CD4-positive, alpha-beta T cell treated with Interleukin-1 beta for 1 hour (primary cell): ENCODE measurements at regions not wholly inside any gene's neighbourhood (a gene's known extent, or its start where the extent isn't known, plus 50 kb on each side); places are given as distances from the start of the nearest gene placed in this dataset.
A peak's percentile ranks its signal among the peaks of the same experiment; 100 is the strongest.
"Not testable (repeated sequence)": the region's sequence is repeated elsewhere in the genome, so short reads cannot be mapped to it uniquely, and the experiment has no call there.

Source experiments
- DNase-seq, 2 donors: peaks; one replicate each; pipeline ENCODE4 v3.0.0-alpha.2; 2020 to 2022

DNA sequence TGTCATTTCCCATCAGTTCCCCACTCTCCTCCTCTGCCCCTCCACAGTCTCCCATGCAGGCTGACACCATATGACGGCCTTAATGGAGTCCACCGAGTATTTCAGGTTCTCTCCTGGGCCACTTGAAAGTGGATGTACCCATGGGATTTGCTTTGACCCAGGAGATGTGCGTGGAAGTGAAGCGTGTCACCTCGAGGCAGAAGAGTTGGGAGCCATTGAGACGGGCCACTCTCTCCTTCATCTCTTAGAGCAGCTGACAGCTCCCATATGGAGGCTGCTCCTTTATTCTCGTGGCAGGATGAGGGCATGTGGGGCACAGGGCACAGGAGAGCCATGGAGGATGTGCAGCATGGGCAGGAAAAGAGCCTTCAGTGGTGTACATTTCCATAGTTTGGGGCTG, 144.7 kb upstream of the CRYM start:
- not testable (repeated sequence) for DNase-seq

DNA sequence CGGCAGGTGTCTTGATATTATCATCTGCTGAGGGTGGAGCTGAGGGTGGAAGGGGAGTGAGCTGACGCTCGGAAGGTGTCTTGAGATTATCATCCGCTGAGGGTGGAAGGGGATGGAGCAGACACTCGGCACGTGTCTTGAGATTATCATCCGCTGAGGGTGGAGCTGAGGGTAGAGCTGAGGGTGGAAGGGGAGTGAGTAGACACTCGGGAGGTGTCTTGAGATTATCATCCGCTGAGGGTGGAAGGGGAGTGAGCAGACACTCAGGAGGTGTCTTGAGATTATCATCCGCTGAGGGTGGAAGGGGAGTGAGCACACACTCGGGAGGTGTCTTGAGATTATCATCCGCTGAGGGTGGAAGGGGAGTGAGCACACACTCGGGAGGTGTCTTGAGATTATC, 126.6 kb upstream of the CRYM start:
- peak in 1 of 2 donors; percentile 40 for DNase-seq

DNA sequence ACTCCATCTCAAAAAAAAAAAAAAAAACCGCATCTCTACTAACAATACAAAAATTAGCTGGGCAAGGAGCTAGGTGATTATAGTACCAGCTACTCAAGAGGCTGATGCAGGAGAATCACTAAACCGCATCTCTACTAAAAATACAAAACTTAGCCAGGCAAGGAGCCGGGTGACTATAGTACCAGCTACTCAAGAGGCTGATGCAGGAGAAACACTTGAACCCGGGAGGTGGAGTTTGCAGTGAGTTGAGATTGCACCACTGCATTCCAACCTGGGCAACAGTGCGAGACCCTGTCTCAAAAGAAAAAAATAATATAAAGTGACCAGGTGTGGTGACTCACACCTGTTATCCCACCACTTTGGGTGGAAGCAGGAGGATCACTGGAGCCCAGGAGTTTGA, 119.8 kb upstream of the CRYM start:
- not testable (repeated sequence) for DNase-seq

DNA sequence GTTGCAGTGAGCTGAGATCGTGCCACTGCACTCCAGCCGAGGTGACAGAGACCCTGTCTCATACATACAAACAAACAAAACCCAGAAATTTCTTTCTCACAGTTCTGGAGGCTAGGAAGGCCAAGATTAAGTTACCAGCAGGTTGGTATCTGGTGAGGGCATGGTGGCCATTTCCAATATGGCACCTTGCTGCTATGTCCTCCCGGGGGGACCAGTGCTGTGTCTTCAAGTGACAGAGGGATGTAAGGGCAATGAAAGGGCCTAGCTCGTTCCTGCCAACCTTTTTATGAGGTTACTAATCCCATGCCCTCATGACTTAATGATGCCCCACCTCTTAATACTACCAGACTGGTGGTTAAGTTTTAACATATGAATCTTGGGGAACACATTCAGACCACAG, 118.5 kb upstream of the CRYM start:
- not testable (repeated sequence) for DNase-seq

GRCh38 chr16:21390634-21391033, 112.5 kb upstream of the CRYM start:
- not testable (repeated sequence) for DNase-seq

GRCh38 chr16:21389860-21390259, 111.8 kb upstream of the CRYM start:
- DNase-seq = not testable (repeated sequence)

GRCh38 chr16:21387757-21388156, 109.7 kb upstream of the CRYM start:
- DNase-seq = not testable (repeated sequence)

GRCh38 chr16:21386201-21386915, 108.3 kb upstream of the CRYM start:
- not testable (repeated sequence) for DNase-seq

GRCh38 chr16:21383682-21384081, 105.6 kb upstream of the CRYM start:
- not testable (repeated sequence) for DNase-seq

- peak in 1 of 2 donors; percentile 40 for DNase-seq
These were observed 101.6 kb upstream of the CRYM start for GRCh38 chr16:21379645-21380044.

DNA sequence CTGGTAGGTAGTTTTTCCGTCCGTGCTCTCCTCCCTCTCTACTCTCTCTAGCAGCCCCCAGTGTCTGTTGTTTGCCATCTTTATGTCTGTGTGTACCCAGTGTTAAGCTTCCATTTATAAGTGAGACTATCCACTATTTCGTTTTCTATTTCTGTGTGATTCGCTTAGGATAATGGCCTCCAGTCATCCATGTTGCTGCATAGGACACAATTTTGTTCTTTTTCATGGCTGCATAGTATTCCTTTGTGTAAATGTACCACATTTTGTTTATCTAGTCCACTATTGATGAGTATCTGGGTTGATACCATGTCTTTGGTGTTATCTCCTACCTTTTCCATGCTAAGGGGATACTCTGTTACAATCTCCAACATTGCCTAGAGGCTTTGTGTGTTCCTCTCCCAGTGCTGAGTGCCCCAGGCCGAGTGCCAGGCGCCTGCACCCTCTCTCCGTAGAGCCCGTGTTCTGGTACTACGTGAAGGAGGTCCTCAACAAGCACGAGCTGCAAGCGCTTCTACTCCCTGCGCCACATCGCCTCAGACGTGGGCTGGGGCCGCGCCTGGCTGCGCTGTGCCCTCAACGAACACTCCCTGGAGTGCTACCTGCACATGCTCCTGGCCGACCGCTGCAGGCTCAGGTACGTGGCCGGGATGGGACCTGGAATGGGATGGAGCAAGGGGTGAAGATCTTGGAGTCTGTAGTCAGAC, 98.3 kb upstream of the CRYM start:
- DNase-seq = not testable (repeated sequence)

- DNase-seq = not testable (repeated sequence)
These were observed 97.2 kb upstream of the CRYM start for GRCh38 chr16:21375334-21375733.

DNA sequence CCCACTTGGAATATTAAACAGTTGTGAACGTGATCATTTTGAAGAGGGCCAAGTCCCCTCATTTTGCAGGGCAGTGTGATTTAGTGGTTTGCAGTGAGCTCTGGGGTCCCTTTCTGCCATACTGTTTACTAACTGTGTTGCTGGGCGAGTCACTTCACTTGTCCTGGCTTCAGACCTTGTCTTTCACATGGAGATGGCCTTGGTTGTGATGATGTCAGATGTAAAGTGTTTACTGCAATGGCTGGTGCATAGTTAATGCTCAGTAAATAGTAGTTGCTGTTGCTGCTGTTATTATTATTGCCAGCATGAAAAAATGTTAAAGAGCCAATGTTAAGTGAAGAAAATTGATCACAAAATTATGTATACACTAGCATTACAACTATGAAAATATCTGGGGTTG, 95.4 kb upstream of the CRYM start:
- not testable (repeated sequence) for DNase-seq

- DNase-seq = not testable (repeated sequence)
These were observed 94.8 kb upstream of the CRYM start for GRCh38 chr16:21372862-21373261.

GRCh38 chr16:21372162-21372835, 94.2 kb upstream of the CRYM start:
- not testable (repeated sequence) for DNase-seq

DNA sequence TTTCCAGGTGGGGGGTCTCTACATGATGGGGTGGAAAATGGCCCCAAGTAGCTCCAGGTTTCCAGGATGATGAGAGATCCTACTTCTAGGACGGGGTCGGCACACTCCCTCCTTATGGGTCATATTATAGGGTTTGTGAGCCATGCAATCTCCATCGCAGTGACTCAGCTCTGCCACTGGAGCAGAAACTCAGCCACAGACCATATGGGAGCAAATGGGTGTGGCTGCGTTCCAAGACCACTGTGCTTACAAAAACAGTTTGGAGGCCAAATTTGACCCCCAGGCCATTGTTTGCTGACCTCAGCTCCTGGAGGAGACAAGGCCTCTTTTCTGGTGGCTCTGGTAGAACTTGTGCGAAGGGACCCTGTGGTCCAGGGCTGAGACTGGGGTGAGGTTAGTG, 92.7 kb upstream of the CRYM start:
- not testable (repeated sequence) for DNase-seq

DNA sequence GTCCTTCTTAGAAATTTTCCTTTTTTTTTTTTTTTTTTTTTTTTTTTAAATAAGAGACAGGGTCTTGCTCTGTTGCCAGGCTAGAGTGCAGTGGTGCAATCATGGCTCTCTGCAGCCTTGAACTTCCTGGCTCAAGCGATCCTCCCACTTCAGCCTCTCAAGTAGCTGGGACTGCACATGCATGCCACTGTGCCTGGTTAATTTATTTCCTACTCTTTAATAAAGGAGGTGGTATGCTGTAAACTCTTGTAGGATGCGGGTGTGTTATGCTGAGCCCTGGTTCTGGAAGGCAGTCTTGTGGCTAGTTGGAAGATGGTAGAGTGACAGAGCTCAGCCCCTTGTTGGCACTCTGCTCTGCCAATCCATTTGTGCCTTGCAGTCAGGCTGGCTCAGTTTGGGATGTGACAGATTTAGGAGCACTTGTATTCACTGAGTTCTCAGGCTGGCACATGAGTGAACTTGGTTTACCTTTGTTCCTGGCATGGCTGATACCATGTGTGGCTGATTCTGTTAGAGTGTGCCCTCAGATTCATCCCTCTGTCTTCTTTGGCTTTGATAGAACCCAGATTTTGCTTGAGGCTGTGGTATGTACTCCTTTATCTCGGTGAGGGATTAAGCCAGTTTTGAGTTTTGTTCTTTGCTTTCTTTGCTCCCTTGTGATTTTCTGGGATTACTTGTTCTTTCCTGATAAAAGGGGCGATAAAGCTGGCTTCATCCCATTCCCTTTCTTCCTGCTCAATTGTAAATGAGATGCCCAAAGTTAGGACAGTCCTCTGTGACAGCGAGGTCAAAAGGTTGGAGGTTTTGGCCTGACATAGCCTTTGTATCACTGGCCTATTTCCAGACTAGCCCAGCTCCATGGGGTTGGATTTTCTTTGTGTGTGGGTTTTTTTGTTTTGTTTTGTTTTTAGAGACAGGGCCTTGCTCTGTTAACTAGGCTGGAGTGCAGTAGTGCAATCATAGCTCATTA, 91.2 kb upstream of the CRYM start:
- DNase-seq = not testable (repeated sequence)

DNA sequence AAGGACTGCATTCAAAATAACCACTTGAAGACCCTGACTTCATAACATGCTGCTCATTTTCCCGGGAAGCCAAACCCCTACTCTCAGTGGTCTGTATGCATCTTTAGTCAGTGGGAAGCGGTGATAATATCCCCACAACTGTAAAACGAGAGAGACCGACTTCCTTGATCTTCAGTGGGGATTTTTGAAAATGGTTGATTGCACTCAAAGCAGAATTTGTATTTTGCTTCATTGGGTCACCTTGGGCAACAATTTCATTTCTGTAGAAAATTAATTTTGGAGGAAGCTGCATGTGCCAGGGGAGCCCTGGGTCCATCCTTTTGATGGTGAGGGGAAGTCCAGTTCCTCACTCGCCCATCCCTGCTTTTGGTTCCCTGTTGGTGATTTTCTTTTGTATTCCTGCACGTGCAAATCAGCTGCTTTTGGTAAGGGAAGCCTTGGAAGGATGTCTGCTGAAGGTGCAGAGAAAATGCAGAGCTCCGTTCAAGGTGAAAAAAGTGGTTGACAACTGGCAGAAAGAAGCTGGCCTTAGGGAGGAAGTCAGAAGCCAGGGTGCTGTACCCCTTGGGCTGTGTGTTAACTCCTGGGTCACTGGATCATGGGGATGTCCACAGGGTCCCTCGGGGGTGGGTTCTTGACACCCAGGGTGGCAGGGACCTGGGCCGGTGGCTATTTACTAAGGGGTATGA, 89.8 kb upstream of the CRYM start:
- DNase-seq = not testable (repeated sequence)

DNA sequence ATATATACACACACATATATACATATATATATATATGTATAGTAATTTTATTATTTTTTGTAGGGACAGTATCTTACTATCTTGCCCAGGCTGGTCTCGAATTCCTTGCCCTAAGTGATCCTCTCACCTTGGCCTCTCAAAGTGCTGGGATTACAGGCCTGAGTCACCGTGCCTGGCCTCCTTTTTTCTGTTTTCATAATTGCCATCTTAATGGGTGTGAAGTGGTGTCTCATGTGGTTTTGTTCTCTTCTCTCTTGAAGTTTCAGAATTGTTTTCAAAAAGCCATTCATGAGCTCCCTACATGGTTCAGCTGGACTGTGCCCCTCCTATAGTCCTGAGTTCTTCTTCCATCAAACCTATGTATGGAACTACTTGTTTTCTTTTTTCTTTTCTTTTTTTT, 88.9 kb upstream of the CRYM start:
- not testable (repeated sequence) for DNase-seq

DNA sequence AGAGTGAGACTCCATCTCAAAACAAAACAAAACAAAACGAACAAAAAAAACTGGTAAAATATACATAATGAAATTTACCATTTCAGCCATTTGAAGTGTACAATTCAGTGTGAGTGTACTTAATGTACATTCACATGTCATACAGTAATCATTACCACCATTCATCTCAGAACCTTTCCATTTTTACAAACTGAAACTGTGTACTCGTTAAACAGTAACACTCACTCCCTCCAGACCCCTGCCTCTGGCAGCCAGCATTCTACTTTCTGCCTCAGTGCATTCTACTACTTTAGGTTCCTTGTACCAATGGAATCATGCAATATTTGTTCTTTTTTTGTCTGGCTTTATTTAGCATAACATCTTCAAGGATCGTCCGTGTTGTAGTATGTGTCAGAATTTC, 87.5 kb upstream of the CRYM start:
- not testable (repeated sequence) for DNase-seq

GRCh38 chr16:21363550-21364223, 85.6 kb upstream of the CRYM start:
- DNase-seq = peak in 1 of 2 donors; percentile 71
